ENCODE measurements at regions not wholly inside any gene's neighbourhood (a gene's known extent, or its start where the extent isn't known, plus 50 kb on each side); places are given as distances from the start of the nearest gene placed in this dataset.

- Histone ChIP-seq H3K27me3 (ENCODE audit: control insufficient read depth, insufficient read depth, low read length) (no peaks in the 10 kb centered on the region), H2AK9ac (replicated peaks; ENCODE audit: low read depth, low read length, poor library complexity) (no peak overlapping the region), H3K9ac (ENCODE audit: low read depth, low read length) (no peak overlapping the region), H3K23ac (ENCODE audit: low read depth, low read length) (no peak overlapping the region), H3K4me3 (ENCODE audit: insufficient read depth, low read depth, low read length) (no peak overlapping the region), H3K9me1 (ENCODE audit: insufficient read depth, low read length) (no peaks in the 10 kb centered on the region), H2BK120ac (ENCODE audit: low read depth, low read length) (no peak overlapping the region), H4K20me1 (ENCODE audit: insufficient read depth, low read length) (no peaks in the 10 kb centered on the region), H4K8ac (ENCODE audit: low read depth in 2 of 2, low read length in 2 of 2) (no peak overlapping the region), H2BK5ac (ENCODE audit: low read depth, low read length, poor library complexity, severe bottlenecking) (no peak overlapping the region), H2AK5ac (ENCODE audit: low read depth, low read length) (no peak overlapping the region), H3K18ac (ENCODE audit: low read depth, low read length) (no peak overlapping the region), H4K5ac (ENCODE audit: low read depth, low read length) (no peak overlapping the region), H3K4me1 (ENCODE audit: control insufficient read depth, insufficient read depth, low read length) (no peaks in the 10 kb centered on the region), H2BK15ac (ENCODE audit: low read depth, low read length) (no peak overlapping the region), H3K36me3 (ENCODE audit: control insufficient read depth, insufficient read depth, low read length) (no peaks in the 10 kb centered on the region), H2BK20ac (ENCODE audit: low read depth, low read length) (no peak overlapping the region), H3K14ac (replicated peaks; ENCODE audit: low read depth, low read length) (no peak overlapping the region), H3K79me1 (ENCODE audit: low read depth in 1 of 2, low read length in 2 of 2) (no peaks in the 10 kb centered on the region), H3K27ac (ENCODE audit: insufficient read depth, low read length) (no peak overlapping the region), H3K4ac (ENCODE audit: low read depth, low read length) (no peak overlapping the region), H3K9me3 (ENCODE audit: control insufficient read depth, insufficient read depth, low read length) (peaks cover 36% of the 10 kb centered on the region), H3K56ac (ENCODE audit: extremely low read depth, insufficient read depth, low read length) (no peak overlapping the region), H4K91ac (ENCODE audit: insufficient read depth, low read depth, low read length) (no peak overlapping the region), H2AFZ (replicated peaks; ENCODE audit: low read length, poor library complexity) (no peak overlapping the region), H3K4me2 (ENCODE audit: low read depth, low read length) (no peak overlapping the region)
- no peak for DNase-seq
- TF ChIP-seq RFX5 (IDR thresholded peaks at IDR 0.05; ENCODE audit: low read depth, low read length), result no peak
- TF ChIP-seq RCOR1 (IDR thresholded peaks at IDR 0.05; ENCODE audit: insufficient replicate concordance, low read length), result no peak
- TF ChIP-seq, protein P1, sequence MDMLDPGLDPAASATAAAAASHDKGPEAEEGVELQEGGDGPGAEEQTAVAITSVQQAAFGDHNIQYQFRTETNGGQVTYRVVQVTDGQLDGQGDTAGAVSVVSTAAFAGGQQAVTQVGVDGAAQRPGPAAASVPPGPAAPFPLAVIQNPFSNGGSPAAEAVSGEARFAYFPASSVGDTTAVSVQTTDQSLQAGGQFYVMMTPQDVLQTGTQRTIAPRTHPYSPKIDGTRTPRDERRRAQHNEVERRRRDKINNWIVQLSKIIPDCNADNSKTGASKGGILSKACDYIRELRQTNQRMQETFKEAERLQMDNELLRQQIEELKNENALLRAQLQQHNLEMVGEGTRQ (IDR thresholded peaks at IDR 0.05; ENCODE audit: low read depth, low read length), result no peak
- TF ChIP-seq NFE2L2 (IDR thresholded peaks at IDR 0.05; ENCODE audit: low read depth, low read length), result no peak
- TF ChIP-seq, protein P2, sequence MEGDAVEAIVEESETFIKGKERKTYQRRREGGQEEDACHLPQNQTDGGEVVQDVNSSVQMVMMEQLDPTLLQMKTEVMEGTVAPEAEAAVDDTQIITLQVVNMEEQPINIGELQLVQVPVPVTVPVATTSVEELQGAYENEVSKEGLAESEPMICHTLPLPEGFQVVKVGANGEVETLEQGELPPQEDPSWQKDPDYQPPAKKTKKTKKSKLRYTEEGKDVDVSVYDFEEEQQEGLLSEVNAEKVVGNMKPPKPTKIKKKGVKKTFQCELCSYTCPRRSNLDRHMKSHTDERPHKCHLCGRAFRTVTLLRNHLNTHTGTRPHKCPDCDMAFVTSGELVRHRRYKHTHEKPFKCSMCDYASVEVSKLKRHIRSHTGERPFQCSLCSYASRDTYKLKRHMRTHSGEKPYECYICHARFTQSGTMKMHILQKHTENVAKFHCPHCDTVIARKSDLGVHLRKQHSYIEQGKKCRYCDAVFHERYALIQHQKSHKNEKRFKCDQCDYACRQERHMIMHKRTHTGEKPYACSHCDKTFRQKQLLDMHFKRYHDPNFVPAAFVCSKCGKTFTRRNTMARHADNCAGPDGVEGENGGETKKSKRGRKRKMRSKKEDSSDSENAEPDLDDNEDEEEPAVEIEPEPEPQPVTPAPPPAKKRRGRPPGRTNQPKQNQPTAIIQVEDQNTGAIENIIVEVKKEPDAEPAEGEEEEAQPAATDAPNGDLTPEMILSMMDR (conservative IDR thresholded peaks at IDR 0.05; ENCODE audit: low read depth, low read length), result no peak
- no peak for TF ChIP-seq ELK1 (IDR thresholded peaks at IDR 0.05; ENCODE audit: borderline replicate concordance, low read depth, low read length)
- no peak for TF ChIP-seq CHD1 (IDR thresholded peaks at IDR 0.05; ENCODE audit: low read depth, low read length)
- in situ Hi-C loops (cut with MboI; ENCODE audit: low sequenced_read_pairs), result no loop called here
- no TSS peak for BruUV-seq (replicated peaks)
- no CpG with 5 or more reads among the region's 8 CpGs for WGBS, 2 experiments (ENCODE audit: extremely low coverage in 2 of 2, insufficient read length in 1 of 2)
- intact Hi-C loops (cut with micrococcal nuclease), result no loop called here
- no peak for ATAC-seq (ENCODE audit: low read depth)
- dilution Hi-C loops (cut with HindIII; ENCODE audit: low sequenced_read_pairs, unreplicated experiment), result no loop called here
- CTCF ChIA-PET, result no interaction called here
- POLR2A ChIA-PET (ENCODE audit: unreplicated experiment), result no interaction called here
Observed at GRCh38 chr1:4394366-4394765, 260.0 kb upstream of the AJAP1 start.
